ENCODE measurements at regions not wholly inside any gene's neighbourhood (a gene's known extent, or its start where the extent isn't known, plus 50 kb on each side); places are given as distances from the start of the nearest gene placed in this dataset.

- TF ChIP-seq CTCF (IDR thresholded peaks at IDR 0.05) (no peak), POLR2A (IDR thresholded peaks at IDR 0.05) (no peak)
These were observed 143.8 kb upstream of the PPP1R26 start for GRCh38 chr9:135335691-135336181.
